Sigmoid colon (tissue), 4 donors: ENCODE measurements at regions not wholly inside any gene's neighbourhood (a gene's known extent, or its start where the extent isn't known, plus 50 kb on each side); places are given as distances from the start of the nearest gene placed in this dataset.

Source experiments
- EP300 ChIP-seq, 4 donors: sonication (generic); formaldehyde crosslinking; IDR thresholded peaks; one replicate each; pipeline ENCODE4 v1.6.1; 2017; ENCODE audit warnings: antibody characterized with exemption in 4 of 4
- POLR2A ChIP-seq, 2 donors: fragments of 450-650 bp; IDR thresholded peaks; one replicate each; pipeline ENCODE4 v1.6.1; 2016; ENCODE audit warnings: antibody characterized with exemption in 2 of 2, mild to moderate bottlenecking in 2 of 2, moderate library complexity in 2 of 2
- TF ChIP-seq, protein P1 (sequence below), 4 experiments: fragments of 450-650 bp in 3 of 4; fragments of 200-600 bp in 1 of 4; IDR thresholded peaks; one replicate each; pipeline ENCODE4 v1.5.1; 2016 to 2019; ENCODE audit warnings: antibody characterized with exemption in 4 of 4, mild to moderate bottlenecking in 3 of 4, moderate library complexity in 2 of 4

DNA sequence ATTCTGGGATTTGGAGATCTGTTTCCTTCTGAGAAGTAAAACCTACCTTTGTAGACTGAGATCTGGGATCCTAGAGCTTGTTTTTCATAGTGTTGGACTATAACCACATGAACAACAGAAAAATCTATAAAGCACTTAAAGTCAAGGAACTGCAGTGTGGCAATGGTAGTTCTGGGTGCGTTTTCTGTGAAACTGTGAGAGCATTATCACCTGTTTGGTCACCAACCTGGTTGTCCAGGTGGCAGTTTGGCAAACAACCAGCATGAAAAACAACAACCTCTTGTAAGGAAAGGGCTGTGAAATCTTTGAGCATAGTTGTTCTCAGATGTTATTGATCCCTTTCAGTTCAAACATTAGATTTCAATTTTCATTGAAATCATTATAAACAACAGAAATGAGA lies 215.8 kb upstream of the CITED2 start:
- TF ChIP-seq EP300 (IDR thresholded peaks at IDR 0.05) (no peak), POLR2A (IDR thresholded peaks at IDR 0.05) (no peak)
- TF ChIP-seq, protein P1, sequence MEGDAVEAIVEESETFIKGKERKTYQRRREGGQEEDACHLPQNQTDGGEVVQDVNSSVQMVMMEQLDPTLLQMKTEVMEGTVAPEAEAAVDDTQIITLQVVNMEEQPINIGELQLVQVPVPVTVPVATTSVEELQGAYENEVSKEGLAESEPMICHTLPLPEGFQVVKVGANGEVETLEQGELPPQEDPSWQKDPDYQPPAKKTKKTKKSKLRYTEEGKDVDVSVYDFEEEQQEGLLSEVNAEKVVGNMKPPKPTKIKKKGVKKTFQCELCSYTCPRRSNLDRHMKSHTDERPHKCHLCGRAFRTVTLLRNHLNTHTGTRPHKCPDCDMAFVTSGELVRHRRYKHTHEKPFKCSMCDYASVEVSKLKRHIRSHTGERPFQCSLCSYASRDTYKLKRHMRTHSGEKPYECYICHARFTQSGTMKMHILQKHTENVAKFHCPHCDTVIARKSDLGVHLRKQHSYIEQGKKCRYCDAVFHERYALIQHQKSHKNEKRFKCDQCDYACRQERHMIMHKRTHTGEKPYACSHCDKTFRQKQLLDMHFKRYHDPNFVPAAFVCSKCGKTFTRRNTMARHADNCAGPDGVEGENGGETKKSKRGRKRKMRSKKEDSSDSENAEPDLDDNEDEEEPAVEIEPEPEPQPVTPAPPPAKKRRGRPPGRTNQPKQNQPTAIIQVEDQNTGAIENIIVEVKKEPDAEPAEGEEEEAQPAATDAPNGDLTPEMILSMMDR (IDR thresholded peaks at IDR 0.05), result no peak
